ENCODE measurements at regions not wholly inside any gene's neighbourhood (a gene's known extent, or its start where the extent isn't known, plus 50 kb on each side); places are given as distances from the start of the nearest gene placed in this dataset.

DNA sequence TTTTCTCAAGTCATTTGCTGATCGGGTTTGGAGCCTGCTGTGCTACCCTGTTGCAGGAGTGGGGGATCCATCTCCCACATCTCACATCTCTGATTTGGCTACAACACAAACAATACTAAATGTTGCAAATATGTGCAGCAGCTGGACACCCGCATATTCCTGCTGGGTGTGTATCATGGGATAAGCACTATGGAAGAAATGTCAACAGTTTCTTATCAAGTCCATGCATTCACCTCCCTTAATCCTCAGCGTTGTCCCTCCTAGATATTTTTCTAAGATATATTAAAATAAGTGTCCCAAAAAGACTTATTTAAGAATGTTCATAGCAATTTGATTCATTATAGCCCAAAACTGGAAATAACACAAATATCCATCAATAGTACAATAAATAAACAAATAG, 303.7 kb downstream of the TRIB2 start:
- no peak overlapping the region for H3K4me2 ChIP-seq (ENCODE audit: insufficient read depth, low read length)
- H3K4me1 ChIP-seq (ENCODE audit: insufficient read depth, low read length), result no peaks in the 10 kb centered on the region
- H3K9me3 ChIP-seq (ENCODE audit: insufficient read depth, low read length, severe bottlenecking), result no peaks in the 10 kb centered on the region
- H3K27ac ChIP-seq (ENCODE audit: low read length), result no peak overlapping the region
- H3K36me3 ChIP-seq (ENCODE audit: insufficient read depth, low read length), result no peaks in the 10 kb centered on the region
- no peak for TF ChIP-seq EZH2 (IDR thresholded peaks at IDR 0.05; ENCODE audit: borderline replicate concordance, low read depth, low read length, severe bottlenecking)
- TF ChIP-seq CTCF (IDR thresholded peaks at IDR 0.05; ENCODE audit: borderline replicate concordance, extremely low read depth, low read length, poor library complexity, severe bottlenecking), result no peak
- no peak overlapping the region for H3K4me3 ChIP-seq (ENCODE audit: low read depth in 1 of 2, low read length in 2 of 2)
- no peaks in the 10 kb centered on the region for H4K20me1 ChIP-seq (ENCODE audit: insufficient read depth, low read length)
- ATAC-seq (ENCODE audit: insufficient read depth, low read depth), result no peak
- no peaks in the 10 kb centered on the region for H3K79me2 ChIP-seq (ENCODE audit: insufficient read depth, low read length)
- no peak overlapping the region for H3K9ac ChIP-seq (ENCODE audit: low read depth, low read length)
- no peak overlapping the region for H2AFZ ChIP-seq (ENCODE audit: low read depth, low read length)
- DNase-seq, result no peak
- no peaks in the 10 kb centered on the region for H3K27me3 ChIP-seq (ENCODE audit: insufficient read depth, low read length, poor library complexity)

DNA sequence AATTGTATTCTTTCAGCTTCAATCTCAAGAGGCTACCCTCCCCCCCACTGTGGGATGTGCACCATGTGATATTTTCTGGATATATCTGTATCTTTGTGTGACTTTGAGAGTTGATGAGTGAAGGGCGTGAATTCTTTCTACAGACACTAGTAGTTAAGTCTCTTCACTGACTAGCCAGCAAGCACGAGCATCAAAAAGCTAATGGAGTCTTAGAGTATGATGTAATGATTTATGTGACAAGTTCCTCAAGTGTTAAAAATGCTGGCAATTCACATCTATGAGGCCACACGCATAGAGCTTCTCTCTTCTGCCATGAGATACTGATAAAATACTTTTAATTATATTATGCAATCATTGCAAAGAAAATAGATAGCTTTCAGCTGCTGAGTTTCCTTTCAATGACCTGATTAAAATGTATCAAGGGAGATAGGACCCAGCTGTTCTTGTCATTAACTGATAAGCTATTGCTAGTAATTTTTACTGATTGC, 304.8 kb downstream of the TRIB2 start:
- DNase-seq, result no peak

GRCh38 chr2:13030606-13031005, 313.9 kb downstream of the TRIB2 start:
- no peak overlapping the region for H3K4me2 ChIP-seq (ENCODE audit: insufficient read depth, low read length)
- H3K9ac ChIP-seq (ENCODE audit: low read depth, low read length), result no peak overlapping the region
- no peaks in the 10 kb centered on the region for H3K4me1 ChIP-seq (ENCODE audit: insufficient read depth, low read length)
- H3K36me3 ChIP-seq (ENCODE audit: insufficient read depth, low read length), result no peaks in the 10 kb centered on the region
- no peak for DNase-seq
- H2AFZ ChIP-seq (ENCODE audit: low read depth, low read length), result no peak overlapping the region
- no peak overlapping the region for H3K4me3 ChIP-seq (ENCODE audit: low read depth in 1 of 2, low read length in 2 of 2)
- H3K9me3 ChIP-seq (ENCODE audit: insufficient read depth, low read length, severe bottlenecking), result no peaks in the 10 kb centered on the region
- no peaks in the 10 kb centered on the region for H3K27me3 ChIP-seq (ENCODE audit: insufficient read depth, low read length, poor library complexity)
- TF ChIP-seq CTCF (IDR thresholded peaks at IDR 0.05; ENCODE audit: borderline replicate concordance, extremely low read depth, low read length, poor library complexity, severe bottlenecking) (no peak), EZH2 (IDR thresholded peaks at IDR 0.05; ENCODE audit: borderline replicate concordance, low read depth, low read length, severe bottlenecking) (no peak)
- no peak for ATAC-seq (ENCODE audit: insufficient read depth, low read depth)
- no peak overlapping the region for H3K27ac ChIP-seq (ENCODE audit: low read length)
- no peaks in the 10 kb centered on the region for H3K79me2 ChIP-seq (ENCODE audit: insufficient read depth, low read length)
- no peaks in the 10 kb centered on the region for H4K20me1 ChIP-seq (ENCODE audit: insufficient read depth, low read length)

More for the DNA sequence above, 304.8 kb downstream of the TRIB2 start:
- Histone ChIP-seq H3K27me3 (ENCODE audit: insufficient read depth, low read length, poor library complexity) (no peaks in the 10 kb centered on the region), H3K36me3 (ENCODE audit: insufficient read depth, low read length) (no peaks in the 10 kb centered on the region), H3K27ac (ENCODE audit: low read length) (no peak overlapping the region), H3K4me2 (ENCODE audit: insufficient read depth, low read length) (no peak overlapping the region), H4K20me1 (ENCODE audit: insufficient read depth, low read length) (no peaks in the 10 kb centered on the region), H3K4me1 (ENCODE audit: insufficient read depth, low read length) (no peaks in the 10 kb centered on the region), H2AFZ (ENCODE audit: low read depth, low read length) (no peak overlapping the region), H3K9ac (ENCODE audit: low read depth, low read length) (no peak overlapping the region), H3K79me2 (ENCODE audit: insufficient read depth, low read length) (no peaks in the 10 kb centered on the region), H3K4me3 (ENCODE audit: low read depth in 1 of 2, low read length in 2 of 2) (no peak overlapping the region), H3K9me3 (ENCODE audit: insufficient read depth, low read length, severe bottlenecking) (no peaks in the 10 kb centered on the region)
- TF ChIP-seq CTCF (IDR thresholded peaks at IDR 0.05; ENCODE audit: borderline replicate concordance, extremely low read depth, low read length, poor library complexity, severe bottlenecking) (no peak), EZH2 (IDR thresholded peaks at IDR 0.05; ENCODE audit: borderline replicate concordance, low read depth, low read length, severe bottlenecking) (no peak)
- ATAC-seq (ENCODE audit: insufficient read depth, low read depth), result no peak

DNA sequence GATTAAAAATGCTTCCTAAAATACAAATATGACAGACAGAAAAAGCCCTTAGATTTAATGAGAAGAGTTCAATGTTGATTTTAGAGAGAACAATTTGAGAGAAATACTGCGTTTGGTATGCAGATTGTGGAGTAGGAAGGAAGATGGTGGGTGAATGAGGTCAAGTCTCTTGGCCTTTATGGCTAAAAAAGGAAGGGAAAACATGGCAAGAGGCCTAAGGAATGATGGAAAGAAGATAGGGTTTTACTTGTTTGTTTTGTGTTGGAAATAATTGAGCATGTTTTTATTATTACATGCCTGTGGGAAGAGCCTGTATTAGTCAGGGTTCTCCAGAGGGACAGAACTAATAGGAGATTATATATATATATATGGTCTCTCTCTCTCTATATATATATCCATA, 318.1 kb downstream of the TRIB2 start:
- H3K4me3 ChIP-seq (ENCODE audit: low read depth in 1 of 2, low read length in 2 of 2), result no peak overlapping the region
- no peak for TF ChIP-seq CTCF (IDR thresholded peaks at IDR 0.05; ENCODE audit: borderline replicate concordance, extremely low read depth, low read length, poor library complexity, severe bottlenecking)
- TF ChIP-seq EZH2 (IDR thresholded peaks at IDR 0.05; ENCODE audit: borderline replicate concordance, low read depth, low read length, severe bottlenecking), result no peak
- no peak overlapping the region for H2AFZ ChIP-seq (ENCODE audit: low read depth, low read length)
- ATAC-seq (ENCODE audit: insufficient read depth, low read depth) (no peak), DNase-seq (no peak)
- no peaks in the 10 kb centered on the region for H3K9me3 ChIP-seq (ENCODE audit: insufficient read depth, low read length, severe bottlenecking)
- H3K4me2 ChIP-seq (ENCODE audit: insufficient read depth, low read length), result no peak overlapping the region
- no peak overlapping the region for H3K27ac ChIP-seq (ENCODE audit: low read length)
- H3K36me3 ChIP-seq (ENCODE audit: insufficient read depth, low read length), result no peaks in the 10 kb centered on the region
- H3K4me1 ChIP-seq (ENCODE audit: insufficient read depth, low read length), result no peaks in the 10 kb centered on the region
- no peak overlapping the region for H3K9ac ChIP-seq (ENCODE audit: low read depth, low read length)
- H3K79me2 ChIP-seq (ENCODE audit: insufficient read depth, low read length), result no peaks in the 10 kb centered on the region
- H4K20me1 ChIP-seq (ENCODE audit: insufficient read depth, low read length), result no peaks in the 10 kb centered on the region
- H3K27me3 ChIP-seq (ENCODE audit: insufficient read depth, low read length, poor library complexity), result no peaks in the 10 kb centered on the region
